ENCODE measurements at regions not wholly inside any gene's neighbourhood (a gene's known extent, or its start where the extent isn't known, plus 50 kb on each side); places are given as distances from the start of the nearest gene placed in this dataset.
A peak's percentile ranks its signal among the peaks of the same experiment; 100 is the strongest.

DNA sequence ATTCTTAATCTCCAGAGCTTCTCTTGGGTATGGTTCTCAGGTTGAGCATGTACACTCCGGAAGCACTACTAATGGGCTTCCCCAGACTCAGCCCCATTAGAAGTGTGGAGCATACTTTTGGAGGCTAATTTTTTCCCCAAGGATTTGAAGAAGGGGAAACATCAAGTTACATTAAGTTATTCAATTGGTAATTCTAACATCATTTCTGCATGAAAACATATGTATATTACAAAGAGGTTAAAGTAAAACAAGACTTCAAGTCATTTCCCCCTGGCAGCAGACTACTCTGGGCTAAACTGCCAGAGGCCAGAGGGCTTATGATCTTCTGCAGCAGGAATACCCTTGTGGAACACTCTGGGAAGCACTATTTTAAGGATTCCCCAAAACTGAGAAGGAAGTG lies 227.7 kb upstream of the STK17B start:
- peak overlapping the region; percentile 45; the same call in 1 of the 2 replicates for H2AFZ ChIP-seq
- H3K9ac ChIP-seq = no peak overlapping the region
- H3K27ac ChIP-seq = peak overlapping the region; percentile 67; the same call in 1 of the 2 replicates
- WGBS, 2 experiments (ENCODE audit: low coverage in 1 of 2, low lambda C conversion rate in 2 of 2, missing lambda C conversion rate in 2 of 2) = 96% methylated on average over 1 of the region's 1 CpG
- no peaks in the 10 kb centered on the region for H3K9me3 ChIP-seq (ENCODE audit: low read depth)
- H3K4me2 ChIP-seq (ENCODE audit: unreplicated experiment) = no peak overlapping the region
- H3K9me2 ChIP-seq (ENCODE audit: insufficient read depth) = no peaks in the 10 kb centered on the region
- in situ Hi-C loops (cut with MboI) = no loop called here
- no peaks in the 10 kb centered on the region for H3K79me2 ChIP-seq (ENCODE audit: insufficient read depth)
- no peak for TF ChIP-seq EZH2phosphoT487 (IDR thresholded peaks at IDR 0.05; ENCODE audit: insufficient read depth, low read depth)
- no peak for TF ChIP-seq EZH2 (IDR thresholded peaks at IDR 0.05; ENCODE audit: insufficient read depth, poor library complexity, severe bottlenecking)
- peaks cover 41% of the 10 kb centered on the region for H3K4me1 ChIP-seq (ENCODE audit: insufficient read depth)
- H3K27me3 ChIP-seq (replicated peaks; ENCODE audit: insufficient read depth) = no peaks in the 10 kb centered on the region
- peaks cover 31% of the 10 kb centered on the region for H3F3A ChIP-seq (ENCODE audit: insufficient read depth)
- no peak overlapping the region for H3K4me3 ChIP-seq
- H3K36me3 ChIP-seq (ENCODE audit: low read depth) = no peaks in the 10 kb centered on the region
- peak; percentile 8 for DNase-seq
- H4K20me1 ChIP-seq (ENCODE audit: insufficient read depth) = no peaks in the 10 kb centered on the region

DNA sequence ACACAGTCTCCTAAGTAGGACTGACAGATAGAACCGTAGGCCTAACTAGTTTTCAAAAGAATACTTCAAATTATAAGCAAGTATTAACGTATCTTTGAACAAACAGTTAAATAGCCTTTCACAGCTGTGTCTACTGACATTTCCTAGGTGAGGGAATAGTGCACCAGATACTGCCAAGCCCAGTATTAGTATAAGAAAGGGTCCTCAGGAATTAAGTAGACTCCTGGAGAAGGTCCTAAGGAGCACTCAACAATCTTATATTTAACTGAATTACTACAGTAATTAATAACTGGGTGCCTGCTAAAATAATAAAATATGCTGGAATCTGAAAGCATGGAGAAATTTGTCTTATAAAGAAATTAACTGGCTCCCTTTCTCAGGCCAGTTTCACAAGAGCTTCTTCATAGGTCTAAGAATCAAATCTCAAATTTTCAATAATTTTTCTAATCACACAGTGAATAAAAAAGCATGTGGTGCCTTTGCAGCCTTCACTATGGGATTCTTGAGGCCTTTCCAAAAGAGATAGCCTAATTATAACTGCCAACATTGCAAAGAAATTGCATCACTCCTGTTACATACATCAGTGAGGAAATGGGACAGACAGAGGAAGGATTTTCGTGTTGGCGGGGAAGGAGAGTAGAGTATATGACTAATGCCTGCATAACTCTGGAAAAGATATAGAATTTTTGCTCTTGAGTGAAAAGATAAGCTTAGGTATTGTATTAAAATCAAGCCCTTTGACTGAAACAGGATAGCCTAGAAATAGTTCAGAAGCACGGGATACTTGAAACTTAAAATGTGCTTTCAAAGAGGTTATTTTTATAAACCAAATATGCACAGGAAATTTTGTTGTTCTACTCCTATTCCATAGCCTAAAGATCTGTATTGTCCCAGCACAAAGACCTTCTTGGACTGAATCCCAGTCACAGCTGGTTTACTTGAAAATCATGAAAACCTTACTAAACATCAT lies 228.6 kb upstream of the STK17B start:
- no peak for TF ChIP-seq EZH2phosphoT487 (IDR thresholded peaks at IDR 0.05; ENCODE audit: insufficient read depth, low read depth)
- Histone ChIP-seq H3K27me3 (replicated peaks; ENCODE audit: insufficient read depth) (no peaks in the 10 kb centered on the region), H3K36me3 (ENCODE audit: low read depth) (no peaks in the 10 kb centered on the region), H3F3A (ENCODE audit: insufficient read depth) (peaks cover 37% of the 10 kb centered on the region), H3K4me3 (peak overlapping the region; percentile 17; the same call in 1 of the 2 replicates), H4K20me1 (ENCODE audit: insufficient read depth) (no peaks in the 10 kb centered on the region), H3K4me2 (ENCODE audit: unreplicated experiment) (peak overlapping the region; percentile 56), H3K9me3 (ENCODE audit: low read depth) (no peaks in the 10 kb centered on the region), H3K4me1 (ENCODE audit: insufficient read depth) (peaks cover 46% of the 10 kb centered on the region), H3K79me2 (ENCODE audit: insufficient read depth) (no peaks in the 10 kb centered on the region), H3K9ac (peak overlapping the region; percentile 40), H3K9me2 (ENCODE audit: insufficient read depth) (no peaks in the 10 kb centered on the region), H2AFZ (peak overlapping the region; percentile 45), H3K27ac (peak overlapping the region; percentile 67)
- DNase-seq = peak; percentile 94
- in situ Hi-C loops (cut with MboI) = no loop called here
- WGBS, 2 experiments (ENCODE audit: low coverage in 1 of 2, low lambda C conversion rate in 2 of 2, missing lambda C conversion rate in 2 of 2) = 35 to 36% methylated on average over 5 of the region's 5 CpGs

DNA sequence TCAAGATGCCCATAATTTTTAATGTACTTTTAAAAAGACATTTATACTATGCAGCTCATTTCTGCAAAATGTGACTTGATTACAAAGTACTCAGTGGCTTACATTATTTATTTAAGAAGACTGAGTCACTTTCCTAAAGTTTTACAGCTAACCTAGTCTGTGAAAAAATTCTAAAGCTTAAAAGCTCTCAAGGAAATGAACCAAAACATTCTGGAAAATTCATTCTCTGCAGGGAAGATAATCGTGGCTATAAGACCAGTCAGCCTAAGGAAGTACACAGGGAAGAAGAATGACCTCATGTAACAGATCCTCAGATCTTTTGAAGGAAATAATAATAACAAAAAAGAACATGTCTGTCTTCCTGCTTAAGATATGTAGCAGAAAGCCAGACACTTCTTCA lies 232.1 kb upstream of the STK17B start:
- H3K4me2 ChIP-seq (ENCODE audit: unreplicated experiment) = peak overlapping the region; percentile 25

DNA sequence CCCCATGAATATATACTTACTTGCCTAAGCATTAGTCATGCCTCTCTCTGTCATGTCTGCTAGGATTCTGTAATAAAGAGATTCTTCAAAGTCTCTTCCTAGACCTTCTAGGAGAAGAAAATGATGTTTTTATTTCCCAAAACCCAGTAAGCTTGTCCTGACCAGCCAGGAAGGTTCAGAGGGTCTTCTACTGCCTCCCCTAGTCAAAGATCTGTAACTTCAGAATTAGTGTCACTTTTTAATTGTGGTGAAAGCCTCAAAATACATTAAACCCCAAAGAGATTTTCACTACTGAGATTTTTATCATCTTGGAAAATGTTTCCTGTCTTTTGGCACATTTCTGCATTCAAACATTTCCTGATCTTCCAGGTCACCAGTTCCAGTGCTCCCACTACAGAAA lies 232.9 kb upstream of the STK17B start:
- H3K27me3 ChIP-seq (replicated peaks; ENCODE audit: insufficient read depth) = no peaks in the 10 kb centered on the region
- H3K36me3 ChIP-seq (ENCODE audit: low read depth) = no peaks in the 10 kb centered on the region
- peak overlapping the region; percentile 25 for H3K4me2 ChIP-seq (ENCODE audit: unreplicated experiment)
- peak; percentile 60 for DNase-seq
- H3F3A ChIP-seq (ENCODE audit: insufficient read depth) = peaks cover 42% of the 10 kb centered on the region
- peak overlapping the region; percentile 58 for H3K27ac ChIP-seq
- in situ Hi-C loops (cut with MboI) = no loop called here
- no peaks in the 10 kb centered on the region for H3K9me2 ChIP-seq (ENCODE audit: insufficient read depth)
- no peaks in the 10 kb centered on the region for H4K20me1 ChIP-seq (ENCODE audit: insufficient read depth)
- peak overlapping the region; percentile 42; the same call in 1 of the 2 replicates for H2AFZ ChIP-seq
- no peaks in the 10 kb centered on the region for H3K79me2 ChIP-seq (ENCODE audit: insufficient read depth)
- H3K4me3 ChIP-seq = no peak overlapping the region
- TF ChIP-seq EZH2phosphoT487 (IDR thresholded peaks at IDR 0.05; ENCODE audit: insufficient read depth, low read depth) = no peak
- no peak for TF ChIP-seq EZH2 (IDR thresholded peaks at IDR 0.05; ENCODE audit: insufficient read depth, poor library complexity, severe bottlenecking)
- no peak overlapping the region for H3K9ac ChIP-seq
- peaks cover 39% of the 10 kb centered on the region for H3K4me1 ChIP-seq (ENCODE audit: insufficient read depth)
- H3K9me3 ChIP-seq (ENCODE audit: low read depth) = no peaks in the 10 kb centered on the region

More for the DNA sequence above, 232.1 kb upstream of the STK17B start:
- in situ Hi-C loops (cut with MboI) = no loop called here
- H3K9me3 ChIP-seq (ENCODE audit: low read depth) = no peaks in the 10 kb centered on the region
- H3K36me3 ChIP-seq (ENCODE audit: low read depth) = no peaks in the 10 kb centered on the region
- no peak overlapping the region for H2AFZ ChIP-seq
- TF ChIP-seq EZH2phosphoT487 (IDR thresholded peaks at IDR 0.05; ENCODE audit: insufficient read depth, low read depth) = no peak
- TF ChIP-seq EZH2 (IDR thresholded peaks at IDR 0.05; ENCODE audit: insufficient read depth, poor library complexity, severe bottlenecking) = no peak
- peak overlapping the region; percentile 19; the same call in 1 of the 2 replicates for H3K9ac ChIP-seq
- no peaks in the 10 kb centered on the region for H3K27me3 ChIP-seq (replicated peaks; ENCODE audit: insufficient read depth)
- peaks cover 46% of the 10 kb centered on the region for H3K4me1 ChIP-seq (ENCODE audit: insufficient read depth)
- 0% methylated on average over 1 of the region's 1 CpG for WGBS, 2 experiments (ENCODE audit: low coverage in 1 of 2, low lambda C conversion rate in 2 of 2, missing lambda C conversion rate in 2 of 2)
- no peaks in the 10 kb centered on the region for H4K20me1 ChIP-seq (ENCODE audit: insufficient read depth)
- H3K27ac ChIP-seq = peak overlapping the region; percentile 58
- H3F3A ChIP-seq (ENCODE audit: insufficient read depth) = peaks cover 42% of the 10 kb centered on the region
- peak; percentile 65 for DNase-seq
- no peak overlapping the region for H3K4me3 ChIP-seq
- H3K79me2 ChIP-seq (ENCODE audit: insufficient read depth) = no peaks in the 10 kb centered on the region
- no peaks in the 10 kb centered on the region for H3K9me2 ChIP-seq (ENCODE audit: insufficient read depth)

Data from GM23248 (cell line).